GM20000 (cell line): ENCODE measurements at regions not wholly inside any gene's neighbourhood (a gene's known extent, or its start where the extent isn't known, plus 50 kb on each side); places are given as distances from the start of the nearest gene placed in this dataset.

Source experiments
- DNase-seq: peaks from one replicate; pipeline ENCODE4 v3.0.0; 2012; ENCODE audit warnings: low spot score
- CTCF ChIP-seq: IDR thresholded peaks from 2 replicates; pipeline ENCODE4 v1.5.1; 2012; ENCODE audit warnings: mild to moderate bottlenecking, control low read depth; ENCODE audit errors: extremely low read depth, missing control alignments

- no peak for TF ChIP-seq CTCF
- no peak for DNase-seq
Measured at GRCh38 chr15:39127151-39127790, 453.6 kb upstream of the THBS1 start.

GRCh38 chr15:39127925-39128617 is 452.8 kb upstream of the THBS1 start:
- no peak for DNase-seq
- TF ChIP-seq CTCF: no peak

GRCh38 chr15:39128746-39129145 is 452.1 kb upstream of the THBS1 start:
- TF ChIP-seq CTCF: no peak
- DNase-seq: no peak

- DNase-seq: no peak
- no peak for TF ChIP-seq CTCF
Measured at GRCh38 chr15:39130556-39131379, 450.1 kb upstream of the THBS1 start.

- DNase-seq: no peak
- TF ChIP-seq CTCF: no peak
Measured at GRCh38 chr15:39131609-39132008, 449.3 kb upstream of the THBS1 start.

GRCh38 chr15:39132070-39132469 is 448.8 kb upstream of the THBS1 start:
- no peak for DNase-seq

More at GRCh38 chr15:39132070-39132469, 448.8 kb upstream of the THBS1 start:
- no peak for TF ChIP-seq CTCF
